Pulmonary artery endothelial cell (primary cell): ENCODE measurements at regions not wholly inside any gene's neighbourhood (a gene's known extent, or its start where the extent isn't known, plus 50 kb on each side); places are given as distances from the start of the nearest gene placed in this dataset.
"Not testable (repeated sequence)": the region's sequence is repeated elsewhere in the genome, so short reads cannot be mapped to it uniquely, and the experiment has no call there.

Source experiments
- DNase-seq: peaks from one replicate; pipeline ENCODE4 v3.0.0-alpha.2; 2011; ENCODE audit warnings: low read depth, low spot score

DNA sequence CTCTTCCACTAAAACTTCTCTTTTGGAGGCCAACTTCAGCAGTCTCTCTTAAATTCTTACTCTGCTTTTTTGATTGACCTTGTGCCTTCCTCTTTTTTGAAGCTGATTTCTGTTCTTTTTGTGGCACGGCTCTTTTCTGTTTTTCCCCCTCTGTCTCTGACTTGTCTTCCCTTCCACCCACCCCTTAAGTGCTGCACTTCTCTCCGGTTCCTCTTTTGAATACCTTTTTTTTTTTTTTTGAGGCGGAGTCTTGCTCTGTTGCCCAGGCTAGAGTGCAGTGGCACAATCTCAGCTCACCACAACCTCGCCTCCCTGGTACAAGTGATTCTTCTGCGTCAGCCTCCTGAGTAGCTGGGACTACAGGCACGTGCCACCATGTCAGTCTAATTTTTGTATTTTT lies 211.9 kb downstream of the BLID start:
- no peak for DNase-seq

GRCh38 chr11:121901886-121902285 lies 214.1 kb downstream of the BLID start:
- DNase-seq = no peak

DNA sequence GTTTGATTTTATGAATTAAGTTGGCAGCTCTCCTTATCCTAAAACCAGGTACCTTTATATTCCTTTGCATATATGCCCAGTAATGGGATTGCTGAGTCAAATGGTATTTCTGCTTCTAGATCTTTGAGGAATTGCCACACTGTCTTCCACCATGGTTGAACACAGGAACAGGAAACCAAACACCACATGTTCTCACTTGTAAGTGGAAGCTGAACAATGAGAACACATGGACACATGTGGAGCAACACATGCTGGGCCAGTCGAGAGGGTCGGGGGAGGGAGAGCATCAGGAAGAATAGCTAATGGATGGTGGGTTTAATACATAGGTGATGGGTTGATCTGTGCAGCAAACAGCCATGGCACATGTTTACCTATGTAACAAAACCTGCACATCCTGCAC lies 214.6 kb downstream of the BLID start:
- DNase-seq = not testable (repeated sequence)

DNA sequence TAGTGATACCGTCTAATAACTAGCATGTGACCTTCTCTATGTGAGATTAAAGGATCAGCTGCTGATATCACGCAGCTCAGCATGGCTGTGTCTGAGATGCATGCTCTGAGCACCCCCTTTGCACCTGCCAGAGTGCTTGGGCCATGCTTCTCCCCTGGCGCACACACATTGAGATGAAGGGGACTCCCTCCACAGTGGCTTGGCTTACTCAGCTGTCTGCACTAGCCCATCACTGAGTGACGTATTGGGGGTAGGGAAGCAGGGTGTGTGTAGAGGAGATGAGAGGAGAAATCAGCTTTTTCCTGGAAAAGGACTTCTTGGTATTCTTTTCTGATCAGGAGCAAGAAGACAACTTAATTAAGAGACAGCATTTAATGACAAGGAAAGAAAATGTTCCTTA lies 216.5 kb downstream of the BLID start:
- no peak for DNase-seq

DNA sequence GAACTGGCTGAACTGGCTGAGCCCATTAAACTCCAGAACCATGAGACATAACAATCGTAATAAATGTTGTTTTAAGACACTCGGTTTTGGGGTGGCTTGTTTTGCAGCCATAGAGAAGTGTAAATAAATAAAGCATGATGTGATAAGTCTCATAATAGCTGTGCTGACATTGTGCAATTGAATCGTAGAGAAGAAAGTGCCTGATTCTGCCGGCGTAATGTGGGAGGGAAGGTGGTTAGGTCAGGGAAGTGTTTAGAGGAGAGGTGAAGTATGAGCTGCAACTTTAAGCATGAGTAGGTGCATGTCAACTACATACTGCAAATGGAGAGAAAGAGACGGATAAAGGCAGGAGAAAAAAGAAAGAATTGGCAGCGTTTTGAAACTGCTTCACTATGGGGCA lies 217.1 kb downstream of the BLID start:
- no peak for DNase-seq

GRCh38 chr11:121895919-121896318 lies 220.1 kb downstream of the BLID start:
- DNase-seq = no peak

- no peak for DNase-seq
These were observed 221.4 kb downstream of the BLID start for GRCh38 chr11:121894581-121894980.

DNA sequence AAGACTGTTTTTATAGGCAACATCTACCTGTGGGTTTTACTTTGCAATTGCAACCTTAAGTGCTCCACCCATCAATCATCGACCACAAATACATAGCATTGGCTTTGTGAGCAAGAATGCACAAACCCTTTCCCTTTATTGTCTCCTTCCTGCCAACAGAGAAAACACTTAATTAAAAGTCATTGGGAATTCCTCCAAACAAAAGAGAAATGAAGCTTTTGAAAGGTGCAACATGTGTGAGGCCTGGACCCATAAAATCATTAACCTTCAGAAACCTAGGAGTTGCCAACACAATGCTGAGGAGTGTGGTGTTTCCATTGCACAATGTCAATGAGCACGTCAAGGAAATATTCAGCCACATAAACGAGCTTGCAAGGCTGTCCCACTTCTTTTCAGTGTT lies 223.2 kb downstream of the BLID start:
- DNase-seq = no peak

DNA sequence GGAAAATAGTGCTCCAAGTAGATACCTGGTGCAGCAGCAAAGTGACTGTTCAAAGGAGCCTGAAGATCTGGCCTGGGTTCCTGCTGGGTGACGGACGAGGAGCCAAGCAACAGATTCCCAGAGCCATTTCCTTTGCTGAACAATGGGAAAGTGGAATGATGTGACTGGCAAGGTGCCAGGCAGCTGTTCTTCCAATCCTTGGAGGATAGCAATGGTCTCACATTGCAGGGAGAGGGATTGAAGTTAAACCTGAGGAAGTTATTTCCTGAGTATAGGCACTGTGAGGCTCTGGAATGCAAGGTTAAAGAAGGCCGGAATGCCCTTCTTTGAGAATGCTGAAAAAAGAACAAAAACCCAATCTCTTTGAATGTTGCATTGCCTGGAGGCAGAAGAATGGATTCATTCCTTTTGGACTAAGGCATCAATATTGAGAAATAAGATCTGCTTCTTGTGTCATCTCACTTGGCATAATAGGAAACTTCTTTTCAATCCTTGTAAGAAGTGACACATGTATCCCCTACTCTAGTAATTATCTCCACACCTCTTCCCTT lies 223.8 kb downstream of the BLID start:
- peak; percentile 79 for DNase-seq

DNA sequence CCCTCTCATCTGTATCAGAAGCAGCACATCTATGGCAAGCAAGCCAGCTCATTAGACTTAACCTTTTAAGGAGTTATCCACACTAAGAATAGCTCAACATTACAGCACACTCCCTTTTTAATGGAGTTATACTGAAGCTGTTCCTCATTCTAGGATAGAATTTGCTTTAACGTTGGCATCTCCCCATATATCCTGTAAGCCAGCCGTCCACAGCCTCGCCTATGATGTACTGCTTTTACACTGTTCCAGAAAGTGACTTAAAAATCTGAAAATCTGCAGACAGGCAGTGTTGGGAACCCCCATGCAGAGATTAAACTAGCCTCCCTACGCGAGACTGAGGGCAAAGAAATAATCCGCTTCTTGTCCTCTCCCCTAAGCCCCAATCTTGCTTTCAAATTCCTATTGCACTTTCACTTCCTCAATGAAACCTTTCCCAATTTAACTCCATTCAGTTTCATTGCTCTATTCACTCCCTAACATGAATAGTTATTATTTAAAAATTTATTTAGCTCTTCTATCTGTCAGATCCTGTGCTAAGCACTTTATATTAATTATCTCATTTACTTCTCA lies 225.0 kb downstream of the BLID start:
- no peak for DNase-seq

DNA sequence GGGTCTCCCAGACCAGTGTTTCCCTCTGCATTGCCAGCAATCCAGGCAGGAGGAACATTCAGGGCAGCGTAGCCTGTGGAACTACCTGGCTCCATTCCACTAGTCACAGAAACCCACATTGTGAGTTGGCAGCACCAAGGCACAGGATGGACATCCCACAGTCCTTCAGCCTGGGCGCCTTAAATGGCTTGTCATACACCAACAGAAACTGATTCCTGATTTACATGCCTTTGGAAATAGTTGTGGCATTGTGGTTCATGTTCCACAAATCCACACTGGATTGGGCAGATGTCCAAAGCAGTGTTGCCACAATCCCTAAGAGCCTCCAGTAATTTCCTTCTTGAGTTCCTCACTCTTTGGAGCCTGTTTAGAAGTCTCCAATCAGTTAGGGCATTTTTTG lies 225.6 kb downstream of the BLID start:
- DNase-seq = no peak

DNA sequence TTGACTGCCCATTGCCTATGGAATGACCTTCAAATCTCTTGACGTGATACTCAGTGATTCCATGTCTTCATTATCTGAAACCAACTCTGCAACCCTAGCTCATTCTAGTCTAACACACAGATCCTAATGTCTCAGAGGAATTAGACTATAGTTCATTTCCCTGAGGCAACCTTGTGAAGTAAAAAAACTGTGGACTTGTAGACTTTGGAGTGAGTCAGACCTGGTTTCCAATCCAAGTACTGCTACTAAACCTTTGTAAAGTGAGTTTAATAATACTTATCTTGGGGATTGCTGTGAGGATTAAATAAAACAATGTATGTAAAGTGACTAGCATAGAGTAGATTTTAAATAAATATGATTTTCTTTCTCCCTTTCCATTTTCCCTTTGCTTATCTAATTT lies 226.1 kb downstream of the BLID start:
- DNase-seq = no peak

DNA sequence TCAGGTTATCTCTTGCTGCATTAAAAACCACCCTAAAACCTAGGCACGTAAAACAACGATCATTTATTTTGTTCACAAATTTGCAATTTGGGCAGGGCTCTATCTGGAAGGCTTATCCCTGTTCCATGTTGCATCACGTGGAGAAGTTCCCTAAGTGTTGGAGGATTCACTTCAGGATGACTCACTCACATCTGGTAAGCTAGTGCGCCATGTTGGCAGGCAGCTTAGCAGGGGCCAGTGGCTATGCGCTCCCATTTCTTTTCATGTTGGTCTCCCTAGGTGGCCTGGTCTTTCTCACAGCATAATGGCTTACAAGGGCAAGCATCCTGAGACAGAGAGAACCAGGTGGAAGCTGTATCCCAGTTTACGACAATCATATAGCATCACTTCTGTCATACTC lies 226.8 kb downstream of the BLID start:
- DNase-seq = no peak

GRCh38 chr11:121887976-121888557 lies 227.9 kb downstream of the BLID start:
- no peak for DNase-seq

GRCh38 chr11:121887569-121887968 lies 228.4 kb downstream of the BLID start:
- DNase-seq = no peak

GRCh38 chr11:121886996-121887395 lies 229.0 kb downstream of the BLID start:
- DNase-seq = no peak

- no peak for DNase-seq
These were observed 229.8 kb downstream of the BLID start for GRCh38 chr11:121886005-121886734.

DNA sequence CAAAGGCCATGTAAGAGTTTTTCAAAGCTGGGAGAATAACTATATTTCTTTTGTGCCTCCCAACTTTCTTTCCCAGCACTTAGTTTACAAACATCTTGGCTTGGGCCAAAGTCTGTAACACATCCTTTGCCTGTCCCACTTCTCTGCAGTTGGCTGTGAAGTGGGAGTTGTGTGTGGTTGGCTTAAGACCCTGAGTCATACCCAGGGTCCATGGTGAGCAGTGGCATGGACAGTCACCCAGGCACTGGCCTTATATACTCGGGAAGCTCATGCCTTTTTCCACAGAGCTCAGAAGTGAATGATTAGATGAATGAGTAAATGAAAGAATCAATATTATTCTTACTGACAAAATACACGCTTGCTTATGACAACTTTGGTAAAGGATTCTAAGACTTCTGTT lies 231.4 kb downstream of the BLID start:
- DNase-seq = no peak

GRCh38 chr11:121881806-121882205 lies 234.2 kb downstream of the BLID start:
- no peak for DNase-seq

DNA sequence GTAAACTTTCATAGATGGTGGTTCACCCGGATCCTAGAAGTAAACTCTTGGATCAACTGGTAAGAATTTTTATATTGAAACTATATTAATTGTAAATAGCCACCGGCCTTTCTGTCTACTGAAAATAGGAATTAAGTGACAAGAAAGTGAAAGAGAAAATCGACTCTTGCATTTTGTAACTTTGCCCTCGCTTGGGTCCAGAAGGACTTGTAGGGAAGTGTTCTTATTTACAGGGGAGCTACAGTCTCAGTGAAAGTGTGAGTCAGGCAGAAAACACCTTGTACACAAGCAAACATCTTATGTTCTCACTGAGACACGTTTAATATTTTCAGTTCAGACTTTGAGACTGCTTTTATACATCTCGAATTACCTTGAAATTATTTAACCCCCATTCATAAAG lies 238.9 kb downstream of the BLID start:
- no peak for DNase-seq

GRCh38 chr11:121873766-121874165 lies 242.2 kb downstream of the BLID start:
- no peak for DNase-seq

DNA sequence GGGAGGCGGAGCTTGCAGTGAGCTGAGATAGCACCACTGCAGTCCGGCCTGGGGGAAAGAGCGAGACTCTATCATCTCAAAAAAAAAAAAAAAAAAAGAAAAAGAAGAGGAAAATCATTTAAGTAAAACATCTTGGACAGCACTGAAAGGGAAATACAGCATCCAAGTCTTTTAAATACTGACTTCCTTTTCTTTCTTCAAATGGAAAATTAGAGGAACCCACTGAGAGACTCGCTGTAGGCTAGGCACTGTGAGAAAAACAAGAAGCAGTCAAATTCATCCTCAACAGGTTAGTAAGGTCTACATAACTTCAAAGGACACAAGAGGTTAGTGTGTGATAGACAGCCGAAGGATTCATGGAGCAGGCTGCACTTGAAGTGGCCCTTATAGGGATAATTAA lies 243.7 kb downstream of the BLID start:
- no peak for DNase-seq
